ENCODE measurements at regions not wholly inside any gene's neighbourhood (a gene's known extent, or its start where the extent isn't known, plus 50 kb on each side); places are given as distances from the start of the nearest gene placed in this dataset.

DNA sequence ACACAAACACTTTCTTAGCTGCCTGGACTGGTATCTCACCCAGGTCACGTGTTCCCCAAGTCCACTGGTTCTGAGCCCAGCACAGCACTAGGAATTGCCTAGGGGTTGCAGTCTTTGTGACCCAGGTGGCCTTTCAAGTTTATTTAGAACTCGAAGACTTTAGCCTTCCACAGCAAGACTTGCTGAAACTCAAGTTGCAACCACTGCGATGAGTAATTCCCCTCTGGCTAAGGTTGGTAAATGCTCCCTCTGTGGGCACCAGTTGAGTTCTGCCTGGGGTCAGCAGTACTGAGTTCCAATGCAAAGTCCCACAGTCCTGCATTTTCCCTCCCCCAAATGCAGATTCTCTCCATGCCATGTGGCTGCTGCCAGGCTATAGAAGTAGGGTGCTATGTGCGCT, 77.6 kb upstream of the MOCS1 start:
- H3K9me3 ChIP-seq: no peaks in the 10 kb centered on the region
- DNase-seq (no peak), ATAC-seq (no peak)
- H3K4me1 ChIP-seq: no peaks in the 10 kb centered on the region
- H3K27me3 ChIP-seq: no peaks in the 10 kb centered on the region
- intact Hi-C loops (cut with DNase I): no loop called here
- no peak overlapping the region for H3K27ac ChIP-seq
- no peak for TF ChIP-seq POLR2A (IDR thresholded peaks at IDR 0.05)
- TF ChIP-seq, protein P1, sequence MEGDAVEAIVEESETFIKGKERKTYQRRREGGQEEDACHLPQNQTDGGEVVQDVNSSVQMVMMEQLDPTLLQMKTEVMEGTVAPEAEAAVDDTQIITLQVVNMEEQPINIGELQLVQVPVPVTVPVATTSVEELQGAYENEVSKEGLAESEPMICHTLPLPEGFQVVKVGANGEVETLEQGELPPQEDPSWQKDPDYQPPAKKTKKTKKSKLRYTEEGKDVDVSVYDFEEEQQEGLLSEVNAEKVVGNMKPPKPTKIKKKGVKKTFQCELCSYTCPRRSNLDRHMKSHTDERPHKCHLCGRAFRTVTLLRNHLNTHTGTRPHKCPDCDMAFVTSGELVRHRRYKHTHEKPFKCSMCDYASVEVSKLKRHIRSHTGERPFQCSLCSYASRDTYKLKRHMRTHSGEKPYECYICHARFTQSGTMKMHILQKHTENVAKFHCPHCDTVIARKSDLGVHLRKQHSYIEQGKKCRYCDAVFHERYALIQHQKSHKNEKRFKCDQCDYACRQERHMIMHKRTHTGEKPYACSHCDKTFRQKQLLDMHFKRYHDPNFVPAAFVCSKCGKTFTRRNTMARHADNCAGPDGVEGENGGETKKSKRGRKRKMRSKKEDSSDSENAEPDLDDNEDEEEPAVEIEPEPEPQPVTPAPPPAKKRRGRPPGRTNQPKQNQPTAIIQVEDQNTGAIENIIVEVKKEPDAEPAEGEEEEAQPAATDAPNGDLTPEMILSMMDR (IDR thresholded peaks at IDR 0.05): no peak
- H3K36me3 ChIP-seq: no peaks in the 10 kb centered on the region
- 72% methylated on average over 2 of the region's 4 CpGs for WGBS (ENCODE audit: insufficient coverage, low coverage, low lambda C conversion rate, missing lambda C conversion rate)
- no peak overlapping the region for H3K4me3 ChIP-seq

GRCh38 chr6:40000964-40001515, 66.8 kb upstream of the MOCS1 start:
- WGBS (ENCODE audit: insufficient coverage, low coverage, low lambda C conversion rate, missing lambda C conversion rate): 70% methylated on average over 4 of the region's 4 CpGs
- TF ChIP-seq, protein P1 (IDR thresholded peaks at IDR 0.05): no peak
- TF ChIP-seq POLR2A (IDR thresholded peaks at IDR 0.05): no peak
- peak in 1 of 4 donors; percentile 19 for ATAC-seq
- intact Hi-C loops (cut with DNase I): no loop called here
- no peaks in the 10 kb centered on the region for H3K9me3 ChIP-seq
- no peak overlapping the region for H3K4me3 ChIP-seq
- H3K27ac ChIP-seq: no peak overlapping the region
- DNase-seq: no peak
- H3K4me1 ChIP-seq: no peaks in the 10 kb centered on the region
- no peaks in the 10 kb centered on the region for H3K27me3 ChIP-seq
- no peaks in the 10 kb centered on the region for H3K36me3 ChIP-seq

DNA sequence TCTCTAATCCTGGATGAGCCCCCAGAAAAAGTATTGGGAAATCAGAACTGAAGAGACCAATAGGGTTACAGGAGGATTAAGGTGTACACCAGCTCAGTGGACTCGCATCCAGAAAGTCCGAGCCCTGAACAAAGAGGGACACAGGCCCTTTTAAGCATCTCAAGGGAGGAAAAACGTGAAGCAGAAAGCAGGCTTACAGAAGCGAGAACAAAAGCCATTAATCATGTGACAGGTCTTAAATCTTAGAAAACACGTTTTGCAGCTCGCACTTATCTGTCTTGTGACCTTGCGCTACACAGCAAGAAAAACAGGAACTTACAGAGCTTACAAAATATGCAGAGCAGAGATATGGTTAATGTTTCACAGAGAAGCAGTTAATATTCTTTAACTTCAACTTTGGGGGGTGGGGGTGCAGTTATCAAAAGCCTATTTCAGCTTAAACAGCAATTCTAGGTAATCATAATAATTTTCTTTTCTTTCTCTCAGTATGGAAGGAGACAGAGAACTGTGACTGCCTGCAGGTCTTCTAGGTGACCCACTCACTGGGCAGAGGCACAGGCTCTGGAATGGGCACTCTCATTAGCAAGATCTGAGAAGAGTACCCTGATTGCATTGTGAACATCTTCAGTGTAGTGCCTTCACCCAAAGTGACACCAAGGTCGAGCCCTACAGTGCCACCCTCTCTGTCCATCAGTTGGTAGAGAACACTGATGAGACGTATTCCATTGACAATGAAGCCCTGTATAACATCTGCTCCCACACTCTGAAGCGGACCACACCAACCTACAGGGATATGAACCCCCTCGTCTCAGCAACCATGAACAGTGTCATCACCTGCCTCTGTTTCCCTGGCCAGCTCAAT, 65.0 kb upstream of the MOCS1 start:
- Histone ChIP-seq H3K4me3 (no peak overlapping the region), H3K36me3 (no peaks in the 10 kb centered on the region), H3K9me3 (no peaks in the 10 kb centered on the region), H3K4me1 (no peaks in the 10 kb centered on the region), H3K27ac (no peak overlapping the region), H3K27me3 (no peaks in the 10 kb centered on the region)
- no peak for ATAC-seq
- DNase-seq: no peak
- intact Hi-C loops (cut with DNase I): no loop called here
- TF ChIP-seq POLR2A (IDR thresholded peaks at IDR 0.05): no peak
- TF ChIP-seq, protein P1 (IDR thresholded peaks at IDR 0.05): no peak
- WGBS (ENCODE audit: insufficient coverage, low coverage, low lambda C conversion rate, missing lambda C conversion rate): 42% methylated on average over 11 of the region's 11 CpGs

DNA sequence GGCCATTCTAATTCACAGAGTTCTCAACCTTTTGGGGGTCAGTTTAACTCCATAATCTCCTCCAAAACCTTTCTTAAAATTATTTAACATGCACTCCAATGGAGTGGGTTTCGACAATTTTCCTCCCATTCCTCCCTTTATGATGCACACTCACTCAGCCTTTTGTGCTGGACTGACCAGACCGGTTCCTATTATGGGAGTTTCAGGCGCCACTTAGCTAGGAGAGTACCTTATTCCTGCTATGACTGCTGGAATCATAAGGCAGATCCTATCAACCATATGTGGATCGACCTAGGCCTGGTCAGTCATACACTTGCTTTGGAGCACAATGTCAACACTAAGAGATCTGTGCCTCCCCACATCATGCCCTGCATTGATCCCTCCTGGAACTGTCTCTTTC, 63.9 kb upstream of the MOCS1 start:
- H3K27me3 ChIP-seq: no peaks in the 10 kb centered on the region
- DNase-seq (no peak), ATAC-seq (no peak)
- WGBS (ENCODE audit: insufficient coverage, low coverage, low lambda C conversion rate, missing lambda C conversion rate): 88% methylated on average over 4 of the region's 4 CpGs
- H3K36me3 ChIP-seq: no peaks in the 10 kb centered on the region
- no peaks in the 10 kb centered on the region for H3K4me1 ChIP-seq
- H3K4me3 ChIP-seq: no peak overlapping the region
- no peaks in the 10 kb centered on the region for H3K9me3 ChIP-seq
- intact Hi-C loops (cut with DNase I): no loop called here
- H3K27ac ChIP-seq: no peak overlapping the region
- TF ChIP-seq, protein P1 (IDR thresholded peaks at IDR 0.05): no peak
- no peak for TF ChIP-seq POLR2A (IDR thresholded peaks at IDR 0.05)

All from right lobe of liver (tissue), 6 donors.